ENCODE measurements at regions not wholly inside any gene's neighbourhood (a gene's known extent, or its start where the extent isn't known, plus 50 kb on each side); places are given as distances from the start of the nearest gene placed in this dataset.

DNA sequence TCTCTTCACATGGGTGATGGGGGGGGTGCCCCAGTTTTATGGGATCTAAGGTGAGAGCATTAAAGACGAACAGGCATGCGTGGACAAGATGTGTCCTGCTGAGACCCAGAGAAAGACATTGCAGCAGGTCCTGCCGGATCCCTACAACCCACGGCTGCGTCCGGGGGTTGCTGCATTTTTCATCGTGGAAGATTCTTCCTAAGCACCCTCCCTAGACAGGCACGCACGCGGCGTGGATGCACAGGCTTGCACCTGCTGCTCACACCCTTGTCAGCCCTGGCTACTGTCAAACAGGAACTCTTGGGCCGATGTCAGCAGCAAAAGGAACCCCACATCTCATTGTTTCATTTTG, 280.6 kb upstream of the RTL1 start:
- DNase-seq = no peak

DNA sequence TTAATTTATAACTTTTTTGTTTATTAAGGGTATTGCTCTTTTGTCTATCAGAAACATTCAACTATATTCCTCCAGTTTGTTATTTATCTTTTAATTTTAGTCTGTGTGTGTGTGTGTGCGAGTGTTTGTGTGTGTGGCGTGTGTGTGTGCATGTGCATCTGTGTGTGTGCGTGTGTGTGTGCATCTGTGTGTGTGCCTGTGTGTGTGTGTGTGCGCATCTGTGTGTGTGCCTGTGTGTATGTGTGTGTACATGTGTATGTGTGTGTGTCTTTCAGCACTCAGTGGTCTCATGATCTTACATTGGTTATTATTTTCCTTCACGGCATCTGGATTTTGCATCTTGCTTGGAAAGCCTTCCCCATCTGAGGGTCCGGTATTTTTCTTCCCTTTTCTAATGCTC, 281.1 kb upstream of the RTL1 start:
- no peak for DNase-seq

DNA sequence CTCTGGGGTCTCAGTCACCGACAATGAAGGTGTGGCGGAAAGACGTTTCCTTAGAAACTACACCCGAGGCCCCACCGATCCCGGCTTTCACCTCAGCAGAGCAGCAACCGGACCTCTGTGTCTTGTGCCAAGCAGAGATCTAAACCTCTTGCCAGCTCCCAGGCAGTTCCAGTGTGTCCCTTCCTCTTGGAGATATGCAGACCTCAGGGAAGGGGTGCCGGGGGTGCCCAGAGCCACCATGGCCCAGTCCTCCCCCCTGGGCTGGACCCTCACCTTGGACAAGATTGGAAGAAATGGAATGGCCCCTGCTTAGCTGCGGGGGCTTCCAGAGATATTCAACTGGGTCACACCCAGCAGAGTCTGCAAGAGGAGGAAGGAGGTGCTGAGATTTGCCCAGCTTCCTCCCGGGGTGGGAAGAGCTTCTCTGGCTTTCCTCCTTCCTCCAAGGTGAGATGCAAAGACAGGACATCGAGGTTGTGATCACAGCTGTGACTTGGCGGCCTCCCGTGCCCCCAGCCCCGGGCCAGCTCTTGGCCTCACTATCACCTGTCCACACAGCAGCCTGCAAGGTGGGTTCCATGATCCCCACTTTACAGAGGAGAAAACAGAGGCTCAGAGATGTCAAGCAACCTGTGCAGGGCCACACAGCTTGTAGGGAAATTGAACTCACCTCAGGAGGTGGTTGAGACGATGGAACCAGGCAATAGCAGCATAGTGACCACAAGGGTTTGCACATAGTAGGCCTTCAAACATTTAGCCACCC, 281.7 kb upstream of the RTL1 start:
- no peak for DNase-seq

DNA sequence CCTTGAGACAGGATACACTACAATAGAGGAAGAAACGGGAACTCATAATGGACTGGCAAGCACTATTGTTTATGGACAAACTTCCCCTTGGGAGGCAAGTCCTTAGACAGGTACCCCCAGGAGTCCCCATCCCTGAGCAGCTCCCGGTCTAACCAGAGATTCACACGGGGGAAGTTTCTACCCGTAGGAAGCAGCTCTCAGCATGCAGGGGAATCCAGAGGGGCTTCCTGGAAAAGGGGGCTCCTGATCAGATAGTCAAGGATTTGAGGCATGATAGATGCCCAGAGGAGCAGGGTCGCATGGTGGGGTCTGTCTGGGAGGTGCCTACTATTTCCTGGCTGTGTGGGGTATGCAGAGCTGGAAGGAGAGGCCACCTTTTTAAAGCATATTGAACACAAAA, 282.4 kb upstream of the RTL1 start:
- no peak for DNase-seq

DNA sequence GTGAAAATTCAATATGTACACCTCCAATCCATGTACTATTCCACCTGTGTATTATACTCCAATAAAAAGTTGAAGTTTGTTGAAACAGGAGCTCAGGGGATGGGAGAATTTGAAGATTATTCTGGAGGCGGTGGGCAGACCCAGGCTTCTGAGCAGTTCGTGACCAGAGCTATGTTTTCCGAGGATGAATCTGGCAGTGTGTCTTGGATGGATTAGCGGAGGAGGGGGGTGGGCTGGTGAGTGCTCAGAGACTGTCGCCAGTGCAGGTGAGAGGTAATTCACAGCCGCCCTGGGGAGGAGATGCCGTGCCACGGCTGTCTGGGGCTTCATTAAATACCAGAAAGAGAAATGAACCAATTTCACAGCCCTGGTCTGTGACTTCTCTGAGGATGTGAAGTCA, 283.0 kb upstream of the RTL1 start:
- no peak for DNase-seq

DNA sequence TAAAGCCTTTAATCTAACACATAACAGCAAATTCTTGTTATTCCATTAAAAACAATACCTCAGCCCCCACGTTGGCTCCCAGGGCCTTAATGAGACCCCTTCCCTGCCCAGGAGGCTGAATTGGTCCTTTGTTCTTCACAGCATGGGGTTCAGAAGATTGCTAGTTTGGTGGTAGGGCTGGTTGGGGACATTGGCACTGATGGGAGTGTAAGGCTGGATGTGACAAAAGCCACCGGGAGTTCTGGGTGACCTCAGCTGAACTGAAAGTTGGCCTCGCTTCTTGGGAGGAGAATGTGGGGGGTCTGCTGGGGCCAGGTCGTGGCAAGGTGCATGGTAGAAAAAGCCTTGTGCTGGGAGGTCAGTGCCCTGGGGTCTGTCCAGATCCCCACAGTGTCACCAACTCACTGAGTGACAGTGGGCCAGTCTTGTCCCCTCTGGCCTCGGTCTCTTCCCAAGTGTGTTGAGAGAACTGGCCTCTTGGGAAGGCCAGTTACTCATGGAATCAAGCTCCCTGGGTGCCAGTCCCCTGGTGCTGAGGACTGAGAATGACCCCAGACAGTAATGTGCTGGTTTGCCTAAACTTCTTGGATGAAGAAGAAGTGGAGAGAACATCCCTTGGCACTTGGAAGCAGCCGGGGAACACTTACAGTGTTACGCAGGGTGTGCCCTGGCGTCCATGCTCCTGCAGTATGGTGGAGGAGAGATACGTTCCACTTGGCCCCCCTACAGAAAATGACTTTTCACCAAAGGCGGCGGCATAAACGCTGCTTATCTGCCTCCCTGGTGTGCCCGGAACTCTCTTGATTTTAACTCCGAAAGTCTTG, 283.7 kb upstream of the RTL1 start:
- no peak for DNase-seq

DNA sequence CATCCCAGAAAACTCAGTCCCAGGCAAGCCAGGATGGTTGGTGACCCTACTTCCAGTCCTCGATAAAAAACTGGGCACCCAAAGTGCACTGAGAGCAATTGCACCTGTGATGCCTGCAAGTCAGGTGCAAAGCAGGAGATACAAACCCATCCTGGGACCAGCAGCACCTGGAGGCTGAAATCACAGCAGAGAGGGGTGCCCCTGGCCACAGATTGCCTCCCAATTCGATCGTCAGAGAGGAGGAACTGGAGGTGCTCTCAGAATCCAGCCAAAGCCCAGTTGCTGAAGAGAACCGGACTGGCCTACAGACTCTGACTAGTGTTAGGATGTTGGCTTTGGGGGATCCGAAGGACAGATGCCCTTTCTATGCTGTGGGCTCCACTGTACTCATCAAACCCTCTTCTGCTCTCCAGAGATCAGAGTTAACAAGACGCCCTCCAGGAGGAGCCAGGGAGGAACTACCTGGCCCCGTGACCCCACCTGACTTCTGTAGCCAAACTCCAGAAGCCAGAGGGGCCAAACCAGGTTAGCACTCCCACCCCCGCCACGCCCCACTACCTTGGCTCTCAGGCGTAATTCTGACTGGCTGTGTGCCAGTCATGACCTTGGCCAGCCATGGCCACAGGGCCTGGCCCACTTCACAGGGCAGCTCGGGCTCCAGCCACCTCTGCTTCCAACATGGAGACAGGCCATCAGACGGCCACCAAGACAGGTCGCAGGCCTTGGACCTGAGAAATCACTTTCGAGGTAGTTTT, 284.5 kb upstream of the RTL1 start:
- DNase-seq = no peak

DNA sequence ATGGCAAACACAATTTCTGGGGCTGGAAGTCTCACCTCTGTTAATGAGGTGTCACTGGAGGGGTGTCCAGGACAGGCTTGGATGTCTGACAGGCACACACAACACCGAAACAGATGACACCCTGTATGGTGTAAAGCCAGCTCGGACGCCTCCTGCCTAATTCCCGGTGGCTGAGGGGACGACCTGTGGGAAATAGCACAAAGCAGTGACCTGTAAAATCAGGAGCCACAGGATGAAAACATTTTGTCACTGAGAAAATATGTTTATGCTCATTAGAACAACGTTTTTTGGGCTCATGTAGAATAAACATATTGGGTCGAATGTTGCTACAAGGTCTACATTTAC, 285.0 kb upstream of the RTL1 start:
- DNase-seq = no peak

DNA sequence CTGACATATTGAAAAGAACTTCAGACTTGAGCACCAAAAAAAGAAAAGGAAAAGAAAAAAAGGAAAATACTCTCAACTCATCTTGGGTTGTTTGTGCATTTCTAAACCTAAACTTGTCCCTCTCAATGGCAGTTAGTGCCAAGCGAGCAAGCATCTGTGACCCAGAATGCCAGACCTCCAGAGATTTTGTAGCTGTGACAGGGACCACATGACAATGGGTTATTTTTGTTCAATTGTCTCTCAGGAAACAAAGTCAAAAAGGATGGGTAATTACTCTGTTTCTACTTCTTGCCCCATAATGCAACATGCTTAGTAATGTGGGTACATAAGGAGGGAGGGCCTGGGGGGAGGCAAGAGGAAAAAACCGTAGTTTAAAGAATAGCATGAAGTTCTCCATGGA, 285.7 kb upstream of the RTL1 start:
- DNase-seq = no peak

DNA sequence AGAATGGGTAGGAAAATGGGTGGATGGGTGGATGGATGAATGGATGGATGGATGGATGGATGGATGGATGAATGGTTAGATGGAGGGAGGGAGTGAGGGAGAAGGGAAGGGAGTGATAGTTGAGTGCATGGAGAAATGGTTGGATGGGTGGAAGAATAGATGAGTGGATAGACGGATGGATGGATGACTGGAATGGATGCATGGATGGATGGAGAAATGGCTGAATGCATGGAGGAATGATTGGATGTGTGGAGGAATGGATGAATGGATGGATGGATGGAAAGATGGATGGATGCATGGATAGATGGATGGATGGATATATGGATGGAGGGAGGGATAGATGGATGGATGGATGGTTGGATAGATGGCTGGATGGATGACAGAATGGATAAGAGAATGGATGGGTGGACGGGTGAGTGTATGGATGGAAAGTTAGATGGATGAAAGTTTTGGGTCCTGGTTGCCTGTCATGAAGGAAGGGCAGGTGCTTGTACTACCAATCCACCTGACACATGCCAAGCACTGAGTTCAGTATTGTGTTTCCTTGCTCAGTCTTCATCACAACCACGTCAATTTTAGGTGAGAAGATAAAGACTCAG, 286.5 kb upstream of the RTL1 start:
- no peak for DNase-seq

DNA sequence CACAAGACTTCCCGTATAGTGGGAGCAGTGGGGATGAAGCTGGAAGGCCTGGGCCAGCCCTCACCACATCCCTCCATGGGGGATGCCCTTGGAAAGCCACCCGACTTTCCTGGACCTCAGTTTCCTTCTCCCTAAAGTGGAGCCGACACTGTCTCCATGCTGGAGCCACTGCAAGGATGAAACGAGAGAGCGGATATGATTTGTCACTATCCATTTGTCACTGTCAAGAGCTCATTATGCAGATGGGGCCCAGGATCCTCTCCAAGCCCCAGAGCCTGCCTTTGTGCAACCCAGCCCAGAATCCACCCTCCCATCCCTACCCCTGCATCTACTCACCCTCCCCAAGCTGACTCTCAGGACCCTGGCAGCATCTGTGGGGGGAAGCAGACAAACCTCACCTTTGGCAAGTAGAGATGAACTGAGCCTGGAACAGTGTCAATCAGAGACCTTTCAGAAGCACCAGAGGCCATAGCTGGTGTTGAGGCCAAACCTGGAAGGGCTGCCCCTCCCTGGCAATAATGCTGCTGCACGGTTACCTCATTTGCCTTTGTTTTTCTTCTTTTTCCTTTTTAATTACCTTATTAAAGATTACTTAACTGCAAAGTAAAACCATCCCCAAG, 287.7 kb upstream of the RTL1 start:
- no peak for DNase-seq

DNA sequence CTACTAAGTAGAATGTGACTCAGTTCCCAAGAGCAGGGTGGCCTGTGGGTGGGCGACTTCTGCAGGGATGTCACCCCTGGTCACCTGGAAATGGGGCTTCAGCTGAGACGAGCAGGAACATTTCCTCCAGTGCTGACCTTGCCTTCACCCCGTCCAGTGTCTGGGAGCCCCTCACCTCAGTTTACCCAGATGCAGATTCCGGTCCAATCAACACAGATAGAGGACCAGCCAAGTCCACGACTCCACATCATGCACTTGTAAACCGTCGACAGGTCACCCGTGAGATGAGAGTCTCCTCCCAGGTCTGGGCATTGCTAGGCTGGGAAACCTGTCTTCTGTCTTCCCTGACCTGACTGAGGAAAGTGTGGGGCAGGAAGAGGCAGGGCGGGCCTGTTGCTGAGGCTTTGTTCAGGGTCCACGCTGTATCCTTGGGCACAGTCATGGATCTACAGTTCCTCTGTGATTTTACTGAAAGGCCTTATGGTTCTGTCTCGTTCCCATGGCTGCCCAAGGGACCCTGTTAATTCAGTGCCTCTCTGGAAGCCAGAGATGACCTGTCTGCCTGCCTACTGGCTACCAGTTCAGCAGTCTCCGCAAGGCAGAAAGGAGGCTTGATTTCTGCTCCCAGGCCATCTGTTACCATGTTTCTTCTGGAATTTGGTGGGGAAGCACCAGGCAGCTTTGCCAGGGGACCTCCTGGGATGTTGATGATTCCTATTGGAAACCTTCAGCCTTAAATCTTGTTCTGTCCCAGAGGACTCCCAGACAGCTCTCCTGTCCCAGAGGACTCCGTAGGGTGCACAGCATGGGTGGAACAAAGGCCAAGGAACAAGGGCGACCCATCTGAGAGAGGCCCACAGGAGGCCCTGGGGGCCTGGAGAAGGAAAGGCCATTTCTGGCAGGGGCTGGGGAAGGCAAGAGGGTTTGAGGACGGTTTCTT, 288.5 kb upstream of the RTL1 start:
- no peak for DNase-seq

DNA sequence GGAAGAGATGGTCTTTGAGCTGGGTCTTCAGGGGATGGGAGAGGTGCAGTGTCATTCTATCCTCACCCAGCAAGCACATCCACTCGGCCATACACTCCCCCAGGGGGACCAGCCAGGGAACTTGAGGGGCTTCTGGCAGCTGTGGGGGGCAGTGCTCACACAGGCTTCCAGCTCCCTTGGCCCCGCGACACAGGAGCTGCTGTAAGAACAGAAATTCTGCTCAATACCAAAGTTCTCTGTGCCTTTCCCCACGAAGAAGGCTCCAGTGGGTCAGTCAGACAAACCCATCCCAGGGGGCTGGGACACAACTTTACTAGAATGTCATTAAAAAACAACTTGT, 289.1 kb upstream of the RTL1 start:
- DNase-seq = no peak

DNA sequence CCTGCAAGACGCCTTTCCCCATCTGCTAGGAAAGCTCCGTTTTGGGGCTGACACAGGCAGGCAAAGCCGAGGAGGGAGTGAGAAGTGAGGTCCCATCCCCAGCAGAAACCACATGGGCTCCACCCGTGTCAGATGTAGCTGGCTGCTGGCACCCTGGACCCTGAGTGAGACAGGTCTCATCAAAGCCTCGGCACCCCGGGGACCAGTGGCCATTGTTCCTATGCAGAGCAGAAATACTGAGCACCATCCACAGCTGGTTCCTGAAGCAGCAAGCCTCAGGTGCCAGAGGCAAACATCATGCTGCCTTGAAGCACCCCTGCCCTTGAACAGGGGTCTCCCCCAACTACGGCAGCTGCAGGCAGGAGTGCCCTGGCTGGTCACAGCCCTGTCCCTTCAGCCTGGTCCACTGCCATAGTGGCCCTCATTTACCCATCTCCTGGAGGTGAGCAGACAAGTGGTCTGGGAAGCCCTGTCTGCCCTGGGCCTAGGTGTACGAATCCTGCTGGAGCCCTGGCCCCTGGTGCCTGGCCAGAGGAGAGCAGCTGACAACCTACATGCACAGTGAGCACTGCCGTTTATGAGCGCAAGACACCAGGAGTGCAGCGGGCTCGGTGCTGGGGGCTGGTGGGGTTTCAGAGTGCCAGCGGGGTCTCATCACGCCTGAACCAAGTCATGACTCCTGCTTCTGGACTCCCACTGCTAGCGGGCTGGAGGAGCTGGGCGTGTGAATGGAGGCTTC, 289.8 kb upstream of the RTL1 start:
- no peak for DNase-seq

DNA sequence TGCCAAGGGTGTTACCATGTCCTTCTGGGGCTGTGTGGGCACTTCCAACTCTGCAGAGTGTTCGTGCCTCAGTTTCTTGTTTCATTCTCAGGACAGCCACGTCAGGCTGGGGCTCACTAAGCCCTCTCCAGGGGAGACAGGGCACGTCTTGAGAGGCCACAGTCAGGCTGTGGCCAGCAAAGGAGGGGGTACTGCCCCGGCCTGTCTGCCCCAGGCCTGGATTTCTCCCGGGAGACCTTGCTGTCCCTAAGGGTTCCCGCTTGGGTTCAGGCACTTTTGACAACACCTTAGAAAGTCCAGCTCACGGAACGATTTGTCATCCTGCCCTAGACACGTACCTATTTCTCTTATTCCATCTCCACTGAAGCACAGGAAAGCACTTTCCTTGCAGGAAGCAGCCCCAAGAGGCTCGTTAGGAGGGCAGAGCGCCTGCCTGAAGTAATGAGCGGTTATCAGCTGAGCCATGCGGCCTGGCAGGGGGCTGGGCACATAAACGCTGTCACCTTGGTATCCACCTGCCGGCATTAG, 290.4 kb upstream of the RTL1 start:
- DNase-seq = no peak

DNA sequence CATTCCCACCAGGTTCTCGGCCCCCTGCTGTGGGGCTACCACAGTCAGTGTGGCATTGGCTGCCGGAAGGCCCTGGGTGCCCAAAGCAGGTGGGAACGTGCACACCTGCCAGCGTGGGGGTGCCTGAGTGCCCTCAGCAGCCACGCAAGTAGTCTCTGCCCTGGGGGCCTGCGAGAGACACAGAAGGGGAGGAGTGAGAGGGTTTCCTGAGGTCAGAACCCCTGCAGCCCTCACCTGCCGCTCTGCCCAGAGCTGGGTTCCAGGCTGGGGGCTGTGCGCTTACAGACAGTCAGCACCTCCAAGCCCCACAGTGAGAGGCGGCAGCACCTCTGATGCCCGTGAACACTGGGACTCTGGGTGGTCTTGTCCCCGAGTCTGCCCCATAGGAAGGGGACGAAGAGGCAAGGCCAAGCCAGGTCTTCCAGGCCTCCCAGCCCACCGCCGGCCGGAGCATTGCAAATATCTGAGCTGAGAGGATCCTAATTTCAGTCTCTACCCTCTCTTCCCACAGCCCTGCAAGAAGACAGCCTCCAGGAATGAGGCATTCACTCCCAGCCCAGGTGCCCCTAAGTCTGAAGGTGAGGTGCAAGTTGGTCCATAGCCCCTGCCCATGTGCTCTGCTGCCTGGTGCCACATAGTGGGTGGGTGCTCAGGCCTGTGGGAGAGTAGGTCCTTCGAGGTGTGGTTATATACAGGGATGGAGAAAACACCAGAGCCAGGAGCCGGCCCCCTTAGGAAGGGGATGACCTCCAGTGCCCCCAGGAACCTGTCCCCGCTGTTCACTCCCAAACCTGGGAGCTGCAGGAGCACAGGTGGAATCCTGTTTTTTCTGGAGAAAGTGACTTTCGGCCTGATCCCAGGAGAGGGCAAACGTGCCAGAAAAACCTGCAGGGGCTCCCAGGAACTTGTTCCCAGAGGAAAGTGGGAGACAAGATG, 291.1 kb upstream of the RTL1 start:
- DNase-seq = no peak

DNA sequence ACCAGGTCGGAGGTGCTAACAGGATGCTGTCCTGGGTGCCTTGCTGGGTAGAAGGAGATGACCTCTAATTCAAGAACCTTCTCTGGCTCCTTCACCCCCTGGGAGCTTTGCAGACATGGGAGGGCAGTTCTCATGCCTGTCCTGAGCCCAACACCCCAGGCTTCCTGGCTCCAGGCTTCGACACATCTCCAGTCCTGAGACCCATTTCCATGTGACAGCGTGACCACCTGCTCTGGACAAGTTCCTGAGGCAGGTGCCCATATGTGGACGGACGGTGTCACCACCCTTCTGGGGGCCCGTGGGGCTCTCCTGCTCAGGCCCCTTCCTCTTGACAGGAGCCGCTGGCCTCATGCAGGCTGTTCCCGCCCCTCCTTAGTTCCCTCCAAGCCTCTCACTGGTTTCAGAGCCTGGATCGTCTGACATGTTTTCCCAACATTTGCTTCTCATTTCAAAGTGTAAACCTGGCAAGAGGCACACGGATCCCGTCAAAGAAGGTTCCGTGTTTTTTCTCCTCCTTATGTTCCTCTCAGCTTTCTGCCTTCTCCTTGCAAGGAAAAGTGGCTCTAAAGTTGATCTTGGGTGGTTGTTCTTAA, 291.9 kb upstream of the RTL1 start:
- DNase-seq = no peak

DNA sequence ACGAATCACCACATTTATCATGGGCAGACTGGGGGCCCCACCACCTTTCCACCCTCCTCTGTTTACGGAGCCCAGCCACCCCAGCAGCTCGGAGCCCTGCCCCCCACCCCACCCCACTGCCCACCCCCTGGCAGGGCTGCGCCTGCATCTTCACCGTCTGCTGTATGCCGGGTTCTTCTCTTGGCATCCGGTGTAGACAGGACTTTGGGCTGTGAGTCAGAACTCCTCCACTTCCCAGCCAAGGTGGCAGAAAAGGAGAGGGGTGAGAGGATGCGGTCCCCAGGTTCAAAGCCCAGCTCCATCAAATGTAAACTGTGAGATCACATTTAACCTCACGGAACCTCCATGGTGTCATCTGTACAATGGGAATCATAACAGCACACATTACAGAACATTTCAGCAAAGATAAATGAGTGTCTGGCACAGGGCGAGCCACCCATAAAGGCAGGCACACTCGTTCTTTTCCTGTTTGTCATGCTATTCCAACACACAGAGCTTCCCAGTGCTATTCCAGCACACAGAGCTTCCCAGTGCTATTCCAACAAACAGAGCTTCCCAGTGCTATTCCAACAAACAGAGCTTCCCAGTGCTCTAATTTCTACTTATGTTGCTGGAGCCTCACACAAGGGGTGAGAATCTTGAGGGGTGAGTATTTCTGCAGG, 292.7 kb upstream of the RTL1 start:
- DNase-seq = no peak

Measured in stimulated activated CD4-positive, alpha-beta T cell treated with anti-CD3 and anti-CD28 coated beads, Interleukin-4, amount 100 ng/mL, for 4 hours (primary cell).